HL-60 (cell line): ENCODE measurements at regions not wholly inside any gene's neighbourhood (a gene's known extent, or its start where the extent isn't known, plus 50 kb on each side); places are given as distances from the start of the nearest gene placed in this dataset.

Source experiments
- GABPA ChIP-seq: IDR thresholded peaks from 2 replicates; pipeline ENCODE4 v1.6.1; 2012; ENCODE audit warnings: low read depth
- POLR2AphosphoS5 ChIP-seq: IDR thresholded peaks from 2 replicates; pipeline ENCODE4 v1.6.1; 2012; ENCODE audit warnings: low read depth
- TF ChIP-seq, protein P1 (sequence below): IDR thresholded peaks from one replicate; pipeline ENCODE4 v1.5.1; 2011; ENCODE audit warnings: low read length, control low read depth, inconsistent platforms; ENCODE audit not compliant: insufficient read depth
- TF ChIP-seq, protein P2 (sequence below): IDR thresholded peaks from 2 replicates; pipeline ENCODE4 v1.6.1; 2012; ENCODE audit warnings: low read depth; ENCODE audit not compliant: insufficient replicate concordance

DNA sequence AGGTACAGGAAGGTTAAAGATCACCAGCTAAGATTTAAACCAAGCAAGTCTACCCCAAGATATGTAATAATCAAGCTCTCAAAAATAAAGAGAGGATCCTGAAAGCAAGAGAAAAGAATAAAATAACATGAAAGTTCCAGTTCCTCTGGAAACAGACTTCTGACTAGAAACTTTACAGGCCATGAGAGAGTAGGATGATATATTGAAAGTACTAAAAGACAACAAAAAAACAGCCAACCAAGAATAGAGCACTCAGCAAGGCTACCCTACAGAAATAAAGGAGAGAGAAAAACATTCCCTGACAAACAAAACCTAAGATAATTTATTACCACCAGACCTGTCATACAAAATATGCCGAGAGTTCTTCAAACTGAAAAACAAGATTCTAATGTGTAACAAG lies 450.5 kb downstream of the ARAP2 start:
- TF ChIP-seq, protein P1, sequence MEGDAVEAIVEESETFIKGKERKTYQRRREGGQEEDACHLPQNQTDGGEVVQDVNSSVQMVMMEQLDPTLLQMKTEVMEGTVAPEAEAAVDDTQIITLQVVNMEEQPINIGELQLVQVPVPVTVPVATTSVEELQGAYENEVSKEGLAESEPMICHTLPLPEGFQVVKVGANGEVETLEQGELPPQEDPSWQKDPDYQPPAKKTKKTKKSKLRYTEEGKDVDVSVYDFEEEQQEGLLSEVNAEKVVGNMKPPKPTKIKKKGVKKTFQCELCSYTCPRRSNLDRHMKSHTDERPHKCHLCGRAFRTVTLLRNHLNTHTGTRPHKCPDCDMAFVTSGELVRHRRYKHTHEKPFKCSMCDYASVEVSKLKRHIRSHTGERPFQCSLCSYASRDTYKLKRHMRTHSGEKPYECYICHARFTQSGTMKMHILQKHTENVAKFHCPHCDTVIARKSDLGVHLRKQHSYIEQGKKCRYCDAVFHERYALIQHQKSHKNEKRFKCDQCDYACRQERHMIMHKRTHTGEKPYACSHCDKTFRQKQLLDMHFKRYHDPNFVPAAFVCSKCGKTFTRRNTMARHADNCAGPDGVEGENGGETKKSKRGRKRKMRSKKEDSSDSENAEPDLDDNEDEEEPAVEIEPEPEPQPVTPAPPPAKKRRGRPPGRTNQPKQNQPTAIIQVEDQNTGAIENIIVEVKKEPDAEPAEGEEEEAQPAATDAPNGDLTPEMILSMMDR: no peak
- TF ChIP-seq, protein P2, sequence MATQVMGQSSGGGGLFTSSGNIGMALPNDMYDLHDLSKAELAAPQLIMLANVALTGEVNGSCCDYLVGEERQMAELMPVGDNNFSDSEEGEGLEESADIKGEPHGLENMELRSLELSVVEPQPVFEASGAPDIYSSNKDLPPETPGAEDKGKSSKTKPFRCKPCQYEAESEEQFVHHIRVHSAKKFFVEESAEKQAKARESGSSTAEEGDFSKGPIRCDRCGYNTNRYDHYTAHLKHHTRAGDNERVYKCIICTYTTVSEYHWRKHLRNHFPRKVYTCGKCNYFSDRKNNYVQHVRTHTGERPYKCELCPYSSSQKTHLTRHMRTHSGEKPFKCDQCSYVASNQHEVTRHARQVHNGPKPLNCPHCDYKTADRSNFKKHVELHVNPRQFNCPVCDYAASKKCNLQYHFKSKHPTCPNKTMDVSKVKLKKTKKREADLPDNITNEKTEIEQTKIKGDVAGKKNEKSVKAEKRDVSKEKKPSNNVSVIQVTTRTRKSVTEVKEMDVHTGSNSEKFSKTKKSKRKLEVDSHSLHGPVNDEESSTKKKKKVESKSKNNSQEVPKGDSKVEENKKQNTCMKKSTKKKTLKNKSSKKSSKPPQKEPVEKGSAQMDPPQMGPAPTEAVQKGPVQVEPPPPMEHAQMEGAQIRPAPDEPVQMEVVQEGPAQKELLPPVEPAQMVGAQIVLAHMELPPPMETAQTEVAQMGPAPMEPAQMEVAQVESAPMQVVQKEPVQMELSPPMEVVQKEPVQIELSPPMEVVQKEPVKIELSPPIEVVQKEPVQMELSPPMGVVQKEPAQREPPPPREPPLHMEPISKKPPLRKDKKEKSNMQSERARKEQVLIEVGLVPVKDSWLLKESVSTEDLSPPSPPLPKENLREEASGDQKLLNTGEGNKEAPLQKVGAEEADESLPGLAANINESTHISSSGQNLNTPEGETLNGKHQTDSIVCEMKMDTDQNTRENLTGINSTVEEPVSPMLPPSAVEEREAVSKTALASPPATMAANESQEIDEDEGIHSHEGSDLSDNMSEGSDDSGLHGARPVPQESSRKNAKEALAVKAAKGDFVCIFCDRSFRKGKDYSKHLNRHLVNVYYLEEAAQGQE: no peak
- no peak for TF ChIP-seq GABPA
- no peak for TF ChIP-seq POLR2AphosphoS5
